COR-L47 (cell line): ENCODE measurements at regions not wholly inside any gene's neighbourhood (a gene's known extent, or its start where the extent isn't known, plus 50 kb on each side); places are given as distances from the start of the nearest gene placed in this dataset.
"Not testable (repeated sequence)": the region's sequence is repeated elsewhere in the genome, so short reads cannot be mapped to it uniquely, and the experiment has no call there.

Source experiments
- DNase-seq: peaks from one replicate; lab custom pipeline; 2025; lab: John Stamatoyannopoulos, UW

- DNase-seq: no peak
These were observed 257.7 kb upstream of the MYT1L start for GRCh38 chr2:2588777-2589176.

- DNase-seq: no peak
These were observed 256.3 kb upstream of the MYT1L start for GRCh38 chr2:2587354-2587753.

DNA sequence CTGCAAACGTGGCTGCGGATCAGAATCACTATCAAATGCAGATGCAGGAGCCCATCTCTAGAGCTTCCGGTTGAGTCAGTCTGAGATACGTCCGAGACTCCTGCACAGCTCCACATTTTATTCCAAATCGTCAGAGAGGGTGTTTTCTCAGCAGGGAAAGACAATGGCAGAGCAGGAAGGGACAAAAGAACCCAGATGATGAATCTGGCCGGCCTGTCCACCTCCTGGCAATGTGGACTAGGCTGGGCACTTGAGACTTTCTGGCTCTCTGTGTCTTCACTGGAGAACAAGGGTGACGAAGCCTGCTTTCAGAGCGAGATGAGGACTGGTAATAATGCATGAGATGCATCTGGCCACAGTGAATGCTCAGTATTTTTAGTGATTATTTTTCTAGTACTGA, 255.9 kb upstream of the MYT1L start:
- DNase-seq: no peak

GRCh38 chr2:2586068-2586776, 255.1 kb upstream of the MYT1L start:
- no peak for DNase-seq

DNA sequence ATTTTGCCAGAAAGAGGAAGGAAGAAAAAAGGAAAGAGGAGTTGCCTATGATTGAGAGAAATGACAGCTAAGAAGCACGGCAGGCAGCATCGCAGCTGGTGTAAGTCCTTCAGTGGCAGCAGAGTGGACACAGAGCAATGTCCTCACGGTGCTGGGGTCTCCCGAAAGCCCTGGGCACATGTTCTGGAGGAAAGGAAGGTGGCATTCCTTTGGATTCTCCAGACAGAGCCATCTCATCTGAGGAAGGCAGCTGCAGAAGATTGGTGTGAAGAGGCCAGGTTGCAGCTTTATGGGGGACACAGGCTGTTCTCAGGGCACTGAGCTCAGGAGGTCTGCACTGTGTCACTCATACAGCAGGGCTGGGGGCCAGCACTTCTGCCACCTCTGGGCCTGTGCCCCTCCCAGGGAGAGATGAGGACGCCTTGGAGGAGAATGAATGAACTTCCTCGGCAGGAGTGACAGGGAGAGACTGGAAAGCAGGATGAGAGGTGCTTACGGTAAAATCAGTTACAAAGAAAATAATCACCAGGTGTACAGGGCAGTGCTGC, 252.0 kb upstream of the MYT1L start:
- no peak for DNase-seq

GRCh38 chr2:2581331-2582159, 250.5 kb upstream of the MYT1L start:
- no peak for DNase-seq

GRCh38 chr2:2580841-2581240, 249.8 kb upstream of the MYT1L start:
- DNase-seq: not testable (repeated sequence)

DNA sequence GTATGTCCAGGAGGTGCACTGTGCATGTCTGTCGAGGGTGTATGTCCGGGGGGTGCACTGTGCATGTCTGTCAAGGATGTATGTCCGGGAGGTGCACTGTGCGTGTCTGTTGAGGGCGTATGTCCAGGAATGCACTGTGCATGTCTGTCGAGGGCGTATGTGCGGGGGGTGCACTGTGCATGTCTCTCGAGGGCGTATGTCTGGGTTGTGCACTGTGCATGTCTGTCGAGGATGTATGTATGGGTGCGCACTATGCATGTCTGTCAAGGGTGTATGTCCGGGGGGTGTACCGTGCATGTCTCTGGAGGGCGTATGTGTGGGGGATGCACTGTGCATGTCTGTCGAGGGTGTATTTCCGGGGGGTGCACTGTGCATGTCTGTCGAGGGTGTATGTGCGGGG, 249.3 kb upstream of the MYT1L start:
- no peak for DNase-seq

DNA sequence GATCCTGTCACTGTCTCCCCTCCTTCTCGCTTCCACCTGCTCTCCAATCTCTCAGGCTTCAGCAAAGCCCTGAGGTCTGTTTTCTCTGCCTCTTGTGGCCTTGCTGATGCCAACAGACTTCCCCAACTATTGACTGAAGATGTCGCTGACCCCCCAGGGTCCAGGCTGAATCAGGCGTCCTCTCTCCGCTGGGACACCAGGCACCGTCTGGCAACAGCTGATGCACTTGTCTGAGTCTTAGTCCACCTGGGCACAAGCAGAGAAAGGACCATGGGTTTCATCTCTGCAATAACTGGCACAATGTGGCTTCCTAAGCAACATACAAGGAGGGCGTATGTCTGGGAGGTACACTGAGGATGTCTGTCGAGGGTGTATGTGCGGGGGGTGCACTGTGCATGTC, 248.7 kb upstream of the MYT1L start:
- no peak for DNase-seq

DNA sequence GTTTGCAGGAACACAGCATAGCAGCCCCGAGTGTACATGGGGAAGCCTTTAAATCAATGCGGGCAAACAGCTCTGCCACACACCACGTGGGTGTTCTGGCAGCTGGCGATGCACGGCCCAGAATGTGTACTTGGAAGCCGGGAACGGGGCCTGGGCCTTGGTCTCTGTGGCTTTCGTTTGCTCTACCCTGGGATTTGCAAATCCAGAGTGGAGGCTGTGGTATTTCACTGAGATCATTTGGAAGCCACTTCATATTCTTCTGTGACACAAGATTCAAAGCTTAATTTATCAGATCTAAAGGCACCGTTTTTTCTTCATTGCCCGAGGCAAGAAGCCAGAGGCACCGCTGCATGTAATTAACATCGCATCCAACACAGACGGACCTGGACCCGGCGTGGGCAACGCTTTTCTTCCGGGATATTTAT, 246.3 kb upstream of the MYT1L start:
- no peak for DNase-seq

- DNase-seq: peak; percentile 34
These were observed 244.9 kb upstream of the MYT1L start for GRCh38 chr2:2575870-2576386.

GRCh38 chr2:2575181-2575577, 244.1 kb upstream of the MYT1L start:
- no peak for DNase-seq

DNA sequence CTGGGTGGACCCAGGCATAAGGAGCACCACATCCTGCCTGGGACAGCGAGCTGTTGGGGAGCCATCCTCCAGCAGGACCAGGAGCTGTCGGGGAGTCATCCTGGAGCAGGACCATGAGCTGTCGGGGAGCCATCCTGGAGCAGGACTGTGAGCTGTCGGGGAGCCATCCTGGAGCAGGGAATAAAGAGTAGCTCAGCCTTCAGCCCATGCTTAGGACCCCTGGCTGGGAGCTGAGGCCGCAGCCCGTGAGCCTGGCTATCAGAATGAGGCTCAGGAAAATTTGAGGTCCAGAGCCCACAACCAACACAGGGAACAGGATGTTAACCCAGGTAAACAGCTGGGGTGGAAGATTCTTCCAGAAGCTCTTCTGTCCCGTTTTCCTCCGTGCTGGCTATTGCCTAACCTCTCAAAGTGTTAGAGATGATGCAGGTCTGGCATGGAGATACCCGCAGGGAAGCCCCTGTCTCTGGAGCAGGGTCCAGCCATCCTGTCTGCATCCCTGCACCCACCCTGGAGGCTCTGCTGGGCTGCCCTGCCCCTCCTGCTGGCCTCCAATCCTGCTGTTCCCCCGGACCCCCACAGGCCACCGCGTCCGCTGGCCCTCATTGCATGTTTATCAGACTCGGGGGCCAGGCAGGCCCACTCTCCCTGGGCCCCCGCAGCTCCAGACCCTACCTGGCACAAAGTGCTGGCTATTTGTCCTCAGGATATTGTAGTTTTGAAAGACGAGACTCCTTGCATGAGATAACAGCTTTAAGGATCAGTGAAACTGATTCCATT, 243.5 kb upstream of the MYT1L start:
- no peak for DNase-seq

DNA sequence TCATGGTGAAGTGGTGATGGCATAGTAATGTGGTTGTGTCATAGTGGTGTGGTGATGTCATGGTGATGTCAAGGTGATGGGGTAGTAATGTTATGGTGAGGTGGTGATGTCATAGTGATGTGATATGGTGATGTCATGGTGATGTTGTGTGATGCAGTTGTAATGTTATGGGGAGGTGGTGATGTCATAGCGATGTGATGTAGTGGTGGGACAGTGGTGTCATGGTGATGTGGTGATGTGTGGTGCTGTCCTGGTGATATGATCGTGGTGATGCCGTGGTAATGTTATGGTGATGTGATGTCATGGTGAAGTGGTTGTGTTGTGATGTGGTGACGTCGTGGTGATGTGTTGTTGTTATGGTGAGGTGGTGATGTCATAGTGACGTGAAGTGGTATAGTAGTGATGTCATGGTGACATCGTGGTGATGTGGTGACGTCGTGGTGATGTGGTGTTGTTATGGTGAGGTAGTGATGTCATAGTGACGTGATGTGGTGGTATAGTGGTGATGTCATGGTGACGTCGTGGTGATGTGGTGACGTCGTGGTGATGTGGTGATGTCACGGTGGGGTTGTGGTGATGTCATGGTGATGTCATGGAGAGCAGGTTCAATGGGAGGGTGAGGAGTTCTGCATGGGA, 242.7 kb upstream of the MYT1L start:
- DNase-seq: no peak

DNA sequence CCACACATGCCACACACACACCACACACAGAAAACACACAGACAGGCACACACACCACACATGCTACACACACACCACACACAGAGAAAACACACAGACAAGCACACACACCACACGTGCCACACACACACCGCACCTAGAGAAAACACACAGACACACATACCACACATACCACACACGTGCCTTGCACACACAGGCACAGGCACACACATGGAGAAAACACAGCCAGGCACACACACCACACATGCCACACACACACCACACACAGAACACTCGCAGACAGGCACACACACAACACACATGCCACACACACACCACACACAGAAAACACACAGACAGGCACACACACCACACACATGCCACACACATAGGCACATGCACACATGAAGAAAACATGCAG, 242.1 kb upstream of the MYT1L start:
- no peak for DNase-seq

DNA sequence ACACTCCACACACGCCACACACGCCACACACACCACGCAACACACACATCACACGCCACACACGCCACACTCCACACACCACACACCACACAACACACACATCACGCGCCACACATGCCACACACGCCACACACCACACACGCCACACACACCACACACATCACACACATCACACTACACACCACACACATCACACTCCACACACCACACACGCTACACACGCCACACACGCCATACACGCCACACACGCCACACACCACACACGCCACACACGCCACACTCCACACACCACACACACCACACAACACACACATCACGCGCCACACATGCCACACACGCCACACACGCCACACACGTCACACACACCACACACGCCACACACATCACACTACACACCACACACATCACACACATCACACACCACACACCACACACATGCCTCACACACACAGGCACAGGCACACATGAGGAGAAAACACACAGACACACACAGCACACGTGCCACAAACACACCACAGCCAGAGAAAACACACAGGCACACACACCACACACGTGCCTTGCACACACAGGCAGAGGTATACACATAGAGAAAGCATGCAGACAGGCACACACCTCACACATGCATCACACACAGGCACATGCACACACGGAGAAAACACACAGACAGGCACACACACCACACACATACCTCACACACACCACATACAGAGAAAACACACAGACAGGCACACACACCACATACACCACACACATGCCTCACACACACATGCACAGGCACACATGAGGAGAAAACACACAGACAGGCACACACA, 241.5 kb upstream of the MYT1L start:
- DNase-seq: no peak

GRCh38 chr2:2571301-2572150, 240.5 kb upstream of the MYT1L start:
- DNase-seq: no peak

GRCh38 chr2:2570871-2571270, 239.8 kb upstream of the MYT1L start:
- DNase-seq: no peak

DNA sequence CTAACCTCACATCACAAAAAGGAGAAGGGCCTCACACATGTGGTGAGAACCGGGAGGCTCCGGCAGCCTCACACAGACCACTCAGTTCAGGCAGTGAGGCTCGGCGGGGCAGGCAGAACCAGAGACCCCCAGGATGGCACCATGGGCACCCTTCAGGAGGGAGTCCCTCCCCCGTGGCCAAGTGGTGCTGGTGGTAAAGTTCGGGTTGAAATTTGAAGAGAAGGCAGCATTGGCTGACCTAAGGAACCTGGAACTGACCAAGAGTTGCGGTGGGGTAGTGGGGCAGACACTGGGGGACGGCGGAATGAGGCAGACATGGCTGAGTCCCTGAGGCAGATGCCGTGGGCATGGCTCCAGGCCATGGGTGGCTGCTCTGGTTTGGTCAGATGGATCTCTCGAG, 239.3 kb upstream of the MYT1L start:
- DNase-seq: no peak

DNA sequence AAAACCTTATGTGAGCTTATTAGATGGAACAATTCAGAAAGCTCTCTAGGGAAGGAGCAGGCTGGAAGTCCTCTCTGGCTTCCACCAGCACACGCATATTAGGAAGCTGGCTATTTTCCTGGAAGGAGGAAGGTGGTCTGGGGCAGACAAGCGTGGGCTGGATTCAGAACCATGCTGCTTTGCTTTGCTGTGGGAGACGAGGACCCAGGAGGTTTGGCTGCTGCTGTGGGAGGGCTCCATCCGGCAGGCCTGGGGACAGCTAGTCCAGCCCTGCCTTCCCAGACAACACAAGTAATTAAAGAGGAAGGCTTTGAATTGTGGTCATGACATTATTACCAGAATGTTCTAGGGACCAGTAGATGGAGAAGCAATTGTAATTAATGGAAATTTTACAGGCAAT, 238.8 kb upstream of the MYT1L start:
- no peak for DNase-seq
